Kidney glomerular epithelial cell (primary cell): ENCODE measurements at regions not wholly inside any gene's neighbourhood (a gene's known extent, or its start where the extent isn't known, plus 50 kb on each side); places are given as distances from the start of the nearest gene placed in this dataset.
"Not testable (repeated sequence)": the region's sequence is repeated elsewhere in the genome, so short reads cannot be mapped to it uniquely, and the experiment has no call there.

ENCODE experiments used
- DNase-seq: peaks from one replicate; lab custom pipeline; 2025; lab: John Stamatoyannopoulos, UW

- DNase-seq = no peak
These were observed 265.4 kb downstream of the CGGBP1 start for GRCh38 chr3:87793337-87793877.

DNA sequence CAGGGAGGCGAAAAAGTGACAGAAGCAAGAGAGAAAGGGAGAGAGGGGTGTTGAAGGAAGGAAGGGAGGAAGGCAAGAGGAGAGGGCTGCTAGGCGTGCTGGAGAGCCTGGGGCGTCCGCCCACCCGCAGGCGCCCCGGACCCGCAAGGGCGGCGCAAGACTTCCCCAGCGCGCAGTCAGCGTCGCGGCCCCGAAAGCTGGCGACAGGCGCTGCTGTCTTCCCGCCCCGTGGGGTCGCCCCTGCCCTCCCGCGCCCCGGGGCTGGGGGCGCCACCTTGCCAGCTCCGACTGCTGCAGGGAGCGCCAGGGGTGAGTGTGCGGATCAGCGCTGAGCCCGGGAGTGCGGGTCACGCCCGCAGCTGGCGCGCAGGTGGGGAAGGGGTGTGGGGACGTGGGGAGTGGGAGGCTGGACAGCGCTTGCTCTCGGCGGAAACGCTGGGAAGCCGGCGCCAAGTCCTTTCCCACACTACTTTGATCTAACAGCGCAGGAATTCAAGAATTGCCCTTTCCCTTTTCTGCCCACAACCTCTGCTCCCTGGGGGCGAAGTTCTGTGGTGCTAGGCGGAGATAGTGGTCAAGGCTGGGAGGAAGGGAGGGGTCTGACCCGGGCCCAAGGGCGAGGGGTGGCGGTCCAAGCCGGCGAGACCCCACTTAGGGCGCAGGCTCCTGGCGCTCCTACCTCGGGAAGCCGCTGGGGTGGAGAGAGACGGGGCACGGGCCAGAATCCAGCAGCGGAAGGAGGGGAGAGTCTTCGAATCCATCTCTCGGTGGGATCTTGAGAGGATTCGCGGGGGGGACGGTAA is 266.1 kb downstream of the CGGBP1 start, which contains the start of gene HTR1F:
Gene HTR1F (plus strand): TSS at position 173 of the 803 bp plus-strand sequence.
- DNase-seq = no peak

- DNase-seq = no peak
These were observed 266.6 kb downstream of the CGGBP1 start for GRCh38 chr3:87792198-87792533.

- DNase-seq = no peak
These were observed 267.4 kb downstream of the CGGBP1 start for GRCh38 chr3:87791248-87792027.

GRCh38 chr3:87789049-87789448 is 269.8 kb downstream of the CGGBP1 start:
- not testable (repeated sequence) for DNase-seq

GRCh38 chr3:87788516-87788915 is 270.3 kb downstream of the CGGBP1 start:
- no peak for DNase-seq

DNA sequence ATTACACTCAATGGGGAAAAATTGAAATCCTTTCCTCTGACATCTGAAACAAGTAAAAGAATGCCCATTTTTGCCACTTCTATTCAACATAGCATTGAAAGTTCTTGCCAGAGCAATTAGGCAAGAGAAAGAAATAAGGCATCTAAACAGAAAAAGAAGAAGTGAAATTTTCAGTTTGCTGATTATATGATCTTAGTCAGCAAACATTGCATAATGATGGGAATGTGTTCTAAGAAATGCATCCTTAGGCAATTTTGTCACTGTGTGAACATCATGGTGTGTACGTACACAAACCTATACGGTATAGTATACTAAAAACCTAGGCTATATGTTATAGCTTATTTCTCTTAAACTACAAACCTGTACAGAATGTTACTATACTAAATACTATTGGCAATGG is 278.0 kb downstream of the CGGBP1 start:
- no peak for DNase-seq

DNA sequence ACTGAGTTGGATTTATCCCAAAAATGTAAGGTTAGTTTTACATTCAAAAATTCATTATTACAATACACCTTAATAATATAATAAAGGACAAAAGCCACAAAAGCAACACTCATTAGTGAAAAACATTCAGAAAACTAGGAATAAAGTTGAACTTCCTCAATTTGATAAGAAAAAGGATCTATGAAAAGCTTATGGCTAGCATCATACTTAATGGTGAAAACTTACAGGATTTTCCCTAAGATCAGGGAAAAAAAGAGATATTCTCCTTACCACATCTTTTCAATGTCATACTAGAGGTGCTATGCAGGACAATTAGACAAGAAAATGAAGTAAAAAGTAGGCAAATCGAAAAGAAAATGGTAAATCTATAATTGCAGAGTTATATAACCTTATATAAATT is 279.9 kb downstream of the CGGBP1 start:
- no peak for DNase-seq

DNA sequence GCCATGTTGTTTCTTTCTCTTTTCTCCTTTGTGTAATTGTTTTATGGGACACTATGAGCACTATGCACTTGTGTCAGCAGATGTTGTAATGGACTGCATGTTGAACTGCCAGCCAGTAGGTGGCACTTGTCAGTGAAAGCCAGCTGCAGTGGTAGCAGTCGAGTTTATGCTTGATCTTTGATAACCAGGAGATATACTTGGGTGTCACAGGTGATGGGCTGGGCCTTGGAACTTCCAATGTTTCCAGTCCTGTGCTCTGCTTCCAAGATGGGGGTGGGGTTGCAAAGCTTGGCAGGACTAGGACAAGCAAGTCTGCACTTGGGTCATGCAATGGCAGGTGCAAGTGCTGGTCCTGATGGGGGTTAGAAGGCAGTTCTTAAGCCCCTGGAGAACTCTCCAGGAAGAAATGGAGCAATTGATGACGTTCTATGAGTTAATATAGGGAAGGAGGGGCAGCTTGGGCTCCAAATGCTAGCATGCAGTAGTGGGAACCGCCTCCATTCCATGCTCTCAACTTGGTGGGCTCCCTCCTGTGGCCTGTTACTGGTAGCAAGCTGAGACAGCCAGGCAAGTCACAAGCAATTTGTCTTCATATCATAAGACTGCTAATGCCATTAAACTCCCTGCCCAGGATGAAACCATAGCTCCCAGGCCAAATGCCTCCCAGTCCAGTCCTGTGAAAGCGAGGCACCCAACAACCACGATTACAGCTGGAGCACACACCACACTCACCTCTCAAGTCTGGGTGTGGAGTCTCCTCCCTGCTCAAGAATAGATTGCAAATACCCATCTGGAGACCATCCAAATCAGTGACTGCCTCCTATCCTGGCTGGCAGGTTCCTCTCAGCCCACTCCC is 287.2 kb downstream of the CGGBP1 start:
- DNase-seq = peak; percentile 34

DNA sequence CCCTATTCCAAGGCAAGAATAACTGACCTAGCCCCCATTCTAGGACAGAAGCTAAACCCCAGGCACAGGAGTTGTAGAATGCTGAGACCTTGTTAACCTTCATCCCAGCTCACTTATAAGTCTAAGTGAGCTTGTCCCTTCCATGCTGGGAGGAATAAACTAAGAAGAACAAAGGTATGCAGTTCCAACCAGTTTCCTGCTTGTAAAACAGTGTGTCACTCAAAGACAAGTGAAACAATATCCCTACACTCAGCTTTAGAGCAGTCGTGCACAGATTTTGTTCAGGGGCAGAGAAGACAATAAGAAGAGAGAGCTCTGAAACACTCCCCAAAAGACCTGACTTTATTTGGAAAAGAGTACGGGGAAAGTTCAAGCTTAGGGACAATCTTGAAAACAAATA is 292.1 kb downstream of the CGGBP1 start:
- no peak for DNase-seq

DNA sequence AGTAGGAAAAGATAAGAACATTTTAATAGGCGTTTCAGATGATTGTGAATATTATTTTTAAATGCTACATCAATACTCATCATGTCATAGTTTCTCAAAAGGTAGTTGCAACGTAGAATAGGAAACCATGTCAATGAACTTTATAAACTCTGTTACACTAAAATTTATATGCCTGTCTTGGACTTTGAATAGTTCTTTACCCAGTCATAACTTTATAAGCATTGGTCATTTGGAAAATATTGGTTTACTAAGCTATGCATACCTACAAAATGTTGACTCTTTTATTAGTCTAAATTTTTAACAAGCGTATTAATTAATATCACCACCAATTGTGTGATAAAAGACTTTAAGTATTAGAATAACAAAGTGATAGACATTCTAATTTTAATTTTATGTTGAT is 293.5 kb downstream of the CGGBP1 start:
- DNase-seq = no peak

DNA sequence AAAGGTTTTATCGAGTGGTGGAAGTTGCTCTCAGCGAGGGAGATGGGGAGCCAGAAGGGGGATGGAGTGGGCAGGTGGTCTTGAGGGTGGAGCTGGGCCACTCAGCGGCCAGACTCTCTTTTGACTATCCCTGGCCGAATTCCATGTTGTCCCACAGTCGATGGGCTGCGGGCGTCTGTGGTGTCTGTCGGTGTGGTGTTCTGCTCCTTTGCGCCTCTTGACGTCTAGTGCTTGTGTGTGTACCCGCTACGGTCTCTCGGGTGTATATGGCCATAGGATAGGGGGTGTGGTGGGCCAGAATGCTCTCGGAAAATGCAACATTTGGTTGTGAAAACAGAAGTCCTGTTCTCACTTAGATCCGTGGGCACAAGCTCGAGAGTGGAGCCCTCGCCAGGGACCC is 297.0 kb downstream of the CGGBP1 start:
- DNase-seq = no peak

DNA sequence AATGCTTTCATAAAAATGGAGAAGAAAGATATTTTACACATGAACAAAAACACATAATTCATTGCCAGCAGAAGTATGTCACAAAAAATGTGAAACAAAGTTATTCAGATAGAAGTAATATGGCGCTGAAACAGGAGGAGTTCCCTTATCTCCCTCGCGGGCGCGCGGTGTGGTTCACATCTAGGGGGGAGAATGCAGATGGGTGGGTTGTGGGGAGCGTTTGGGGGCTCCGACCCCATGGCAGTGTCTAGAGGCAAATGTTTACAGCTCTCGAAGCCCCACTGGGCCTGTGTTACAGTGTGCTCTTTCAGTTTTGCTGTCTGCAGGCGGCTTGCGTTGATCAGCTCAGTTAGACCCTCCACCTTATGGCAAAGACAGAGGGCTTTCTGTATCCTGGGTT is 297.5 kb downstream of the CGGBP1 start:
- no peak for DNase-seq

GRCh38 chr3:87756616-87757015 is 302.2 kb downstream of the CGGBP1 start:
- no peak for DNase-seq

GRCh38 chr3:87755852-87756251 is 303.0 kb downstream of the CGGBP1 start:
- no peak for DNase-seq

DNA sequence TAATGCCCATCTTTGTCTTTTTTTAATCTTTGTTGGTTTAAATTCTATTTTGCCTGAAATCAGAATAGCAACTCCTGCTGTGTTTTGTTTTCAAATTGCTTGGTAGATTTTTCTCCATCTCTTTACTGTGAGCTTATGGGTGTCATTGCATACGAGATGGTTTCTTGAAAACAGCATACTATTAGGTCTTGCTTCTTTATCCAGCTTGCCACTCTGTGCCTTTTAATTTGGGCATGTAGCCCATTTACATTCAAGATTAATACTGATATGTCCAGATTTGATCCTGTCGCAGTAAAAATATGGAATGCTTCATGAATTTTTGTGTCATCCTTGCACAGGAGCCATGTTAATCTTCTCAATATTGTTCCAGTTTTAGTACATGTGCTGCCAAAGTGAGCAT is 316.6 kb downstream of the CGGBP1 start:
- no peak for DNase-seq

DNA sequence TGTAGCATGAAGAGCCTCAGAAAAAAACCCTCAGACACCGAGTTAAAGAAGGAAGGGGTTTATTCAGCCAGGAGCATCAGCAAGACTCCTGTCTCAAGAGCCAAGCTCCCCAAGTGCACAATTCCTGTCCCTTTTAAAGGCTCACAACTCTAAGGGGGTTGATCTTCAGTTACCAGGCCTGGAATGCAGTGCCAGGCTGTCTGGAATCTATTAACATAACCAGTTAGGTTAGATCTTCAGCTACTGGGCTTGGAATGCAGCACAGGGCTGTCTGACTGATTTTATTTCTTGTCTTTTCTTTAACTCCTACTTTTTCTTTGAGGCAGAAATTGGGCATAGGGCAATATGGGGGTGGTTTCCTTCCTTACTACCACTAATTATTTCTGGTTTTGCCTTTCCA is 317.9 kb downstream of the CGGBP1 start:
- DNase-seq = not testable (repeated sequence)

DNA sequence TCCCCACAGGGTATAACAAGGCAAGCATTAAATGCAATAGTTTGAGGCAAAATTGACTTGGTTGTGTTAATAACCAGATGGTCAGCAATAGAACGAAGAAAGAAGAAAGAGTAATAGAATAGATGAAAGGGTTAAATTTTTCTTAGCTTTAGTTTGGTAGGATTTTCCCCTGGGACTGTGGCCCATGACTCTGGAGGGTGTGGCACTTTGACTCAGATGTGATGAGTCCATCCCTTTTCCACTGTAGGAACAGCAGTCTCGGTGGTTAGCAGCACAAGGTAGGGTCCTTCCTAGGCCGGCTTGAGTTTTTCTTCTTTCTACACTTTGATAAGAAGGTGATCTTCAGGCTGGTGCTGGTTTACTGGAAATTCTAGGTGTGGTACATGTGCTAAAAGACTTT is 321.0 kb downstream of the CGGBP1 start:
- not testable (repeated sequence) for DNase-seq

DNA sequence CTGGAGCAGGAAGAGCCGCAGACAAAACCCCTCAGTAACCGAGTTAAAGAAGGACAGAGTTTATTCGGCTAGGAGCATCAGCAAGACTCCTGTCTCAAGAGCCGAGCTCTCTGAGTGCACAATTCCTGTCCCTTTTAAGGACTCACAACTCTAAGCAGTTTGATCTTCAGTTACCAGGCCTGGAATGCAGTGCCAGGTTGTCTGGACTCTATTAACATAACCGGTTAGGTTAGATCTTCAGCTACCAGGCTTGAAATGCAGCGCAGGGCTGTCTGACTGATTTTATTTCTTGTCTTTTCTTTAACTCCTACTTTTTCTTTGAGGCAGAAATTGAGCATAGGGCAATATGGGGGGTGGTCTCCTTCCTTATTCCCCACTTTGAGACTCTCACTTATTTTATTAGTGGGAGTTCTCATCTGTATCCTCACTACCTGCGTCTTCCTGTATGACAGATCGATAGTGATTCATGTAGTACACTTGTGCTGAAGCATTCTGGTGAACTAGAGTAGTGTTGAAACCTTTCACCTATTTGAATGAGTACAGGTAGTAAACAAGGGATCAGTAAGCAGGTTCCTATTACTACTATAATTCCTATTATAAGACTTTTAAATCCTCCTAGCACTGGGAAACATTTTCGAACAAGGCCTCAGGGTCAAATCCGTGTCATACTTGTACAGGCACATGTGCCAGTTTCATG is 325.0 kb downstream of the CGGBP1 start:
- no peak for DNase-seq

- DNase-seq = no peak
These were observed 326.5 kb downstream of the CGGBP1 start for GRCh38 chr3:87732294-87732693.

GRCh38 chr3:87727783-87728182 is 331.0 kb downstream of the CGGBP1 start:
- DNase-seq = no peak

GRCh38 chr3:87719060-87719459 is 339.7 kb downstream of the CGGBP1 start:
- DNase-seq = no peak
